CD4-positive, alpha-beta T cell treated with Interleukin-2 at 100 ng/mL for 4 hours (primary cell): ENCODE measurements at regions not wholly inside any gene's neighbourhood (a gene's known extent, or its start where the extent isn't known, plus 50 kb on each side); places are given as distances from the start of the nearest gene placed in this dataset.
"Not testable (repeated sequence)": the region's sequence is repeated elsewhere in the genome, so short reads cannot be mapped to it uniquely, and the experiment has no call there.

Experiments used
- DNase-seq: peaks from one replicate; pipeline ENCODE4 v3.0.0-alpha.2; 2020; ENCODE audit warnings: low spot score

DNA sequence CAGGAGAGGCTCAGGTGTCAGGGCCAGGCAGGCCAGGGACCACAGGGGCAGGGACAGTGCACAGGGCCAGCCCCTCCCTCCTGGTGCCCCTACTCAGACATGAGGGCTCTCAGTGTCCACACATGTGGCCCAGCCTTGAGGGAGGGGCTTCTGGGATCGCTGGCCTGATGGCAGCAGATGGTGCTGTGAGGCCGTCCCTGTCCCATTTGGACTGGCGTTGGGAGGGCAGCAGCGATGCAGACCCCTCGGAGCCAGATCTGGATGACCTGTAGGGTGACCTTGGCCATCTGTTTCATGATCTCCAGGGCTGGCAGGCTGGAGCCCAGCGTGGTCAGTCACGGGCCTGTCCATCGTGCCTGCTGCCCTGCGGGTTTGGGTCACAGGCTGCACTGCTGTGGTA is 377.6 kb downstream of the TMEM121 start:
- no peak for DNase-seq

DNA sequence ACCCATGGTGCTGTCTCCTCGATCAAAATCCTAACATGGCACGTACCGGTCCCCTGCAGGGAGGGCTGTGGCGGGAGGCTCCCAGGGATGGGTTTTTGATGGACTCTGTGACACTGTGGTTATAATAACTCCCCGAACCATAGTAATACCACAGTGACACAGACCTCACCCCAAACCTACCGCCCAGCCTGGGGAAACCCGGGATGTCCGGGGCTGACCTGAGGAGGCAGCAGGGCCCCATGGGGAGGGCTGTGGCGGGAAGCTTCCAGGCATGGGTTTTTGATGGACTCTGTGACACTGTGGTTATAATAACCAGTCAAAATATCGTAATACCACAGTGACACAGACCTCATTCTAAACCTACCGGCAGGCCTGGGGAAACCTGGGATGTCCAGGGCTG is 378.0 kb downstream of the TMEM121 start:
- DNase-seq: no peak

DNA sequence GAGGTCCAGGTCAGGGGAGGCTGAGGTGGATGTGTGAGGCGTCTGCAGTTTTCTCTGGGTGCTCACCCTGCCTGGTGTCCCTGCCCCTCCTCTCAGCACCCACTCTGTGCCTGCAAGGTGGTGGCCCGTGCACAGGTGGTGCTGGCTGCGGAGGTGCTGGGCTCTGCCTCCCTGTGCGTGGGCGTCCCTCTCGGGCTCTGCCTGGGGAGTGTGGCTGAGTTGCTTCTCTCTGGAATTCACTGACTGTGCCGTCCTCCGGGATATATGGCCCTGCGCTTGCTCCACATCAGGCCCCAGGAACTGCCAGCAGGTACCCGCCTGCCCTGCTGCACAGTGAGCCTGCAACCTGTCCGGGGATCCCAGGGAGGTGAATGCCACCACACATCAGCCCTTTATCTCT is 379.1 kb downstream of the TMEM121 start:
- no peak for DNase-seq

DNA sequence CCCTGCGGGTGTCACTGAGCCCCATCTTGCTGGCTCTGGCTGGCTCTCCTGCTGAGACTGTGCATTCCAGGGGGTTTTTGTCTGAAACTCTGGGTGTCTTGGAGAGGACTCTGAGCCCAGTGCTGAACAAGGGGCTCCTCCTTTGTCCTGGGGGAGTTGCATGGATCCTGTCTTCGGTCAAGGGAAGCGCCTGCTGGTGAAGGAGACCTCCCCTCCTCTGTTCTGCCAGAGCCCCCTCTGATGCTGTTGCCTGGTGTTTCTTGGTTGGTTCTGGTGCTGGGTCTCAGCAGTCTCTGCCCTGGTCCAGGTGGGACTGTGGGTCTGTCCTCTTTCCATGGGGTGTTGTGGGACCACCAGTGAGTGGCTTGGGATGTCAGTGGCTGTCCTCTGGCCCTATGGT is 380.9 kb downstream of the TMEM121 start:
- DNase-seq: no peak

DNA sequence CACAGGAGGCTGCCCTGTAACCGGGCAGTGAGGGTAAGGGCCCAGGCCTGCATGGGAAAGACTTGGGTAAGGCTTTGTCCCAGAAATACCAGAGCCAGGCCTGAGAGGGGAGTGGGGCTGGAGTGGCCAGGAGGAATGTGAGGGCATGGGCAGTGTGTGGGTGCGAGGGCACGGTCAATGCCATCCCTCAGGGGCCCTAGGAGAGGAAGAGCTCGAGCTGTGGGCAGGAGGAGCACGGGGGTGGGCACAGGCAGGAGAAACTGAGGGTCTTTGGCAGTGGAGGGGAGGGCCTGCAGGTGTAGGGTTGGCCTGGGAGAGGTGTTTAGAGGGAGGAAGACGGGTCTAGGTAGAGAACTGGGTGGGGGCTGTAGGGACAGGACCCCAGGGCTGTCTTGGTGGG is 381.6 kb downstream of the TMEM121 start:
- no peak for DNase-seq

DNA sequence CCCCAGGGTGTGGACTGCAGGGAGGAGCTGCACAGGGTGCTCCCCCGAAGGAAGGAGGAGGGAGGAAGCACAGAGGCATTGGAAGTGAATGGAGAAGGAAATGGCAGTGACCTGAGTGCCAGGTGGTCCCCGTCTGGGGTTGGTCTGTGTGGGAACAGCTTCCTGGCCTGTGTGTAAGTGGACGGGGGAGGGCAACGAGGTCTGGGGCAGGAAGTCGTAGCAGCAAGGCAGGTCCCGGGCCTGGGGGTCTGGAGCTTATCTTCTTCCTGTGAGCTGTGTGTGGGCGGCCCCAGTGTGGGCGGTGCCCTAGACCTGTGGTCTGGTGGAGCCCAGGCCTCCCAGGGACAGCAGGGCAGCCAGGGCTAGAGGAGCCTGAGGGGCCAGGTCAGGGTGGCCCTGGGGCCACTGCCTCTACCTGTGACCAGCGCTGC is 382.1 kb downstream of the TMEM121 start:
- no peak for DNase-seq

DNA sequence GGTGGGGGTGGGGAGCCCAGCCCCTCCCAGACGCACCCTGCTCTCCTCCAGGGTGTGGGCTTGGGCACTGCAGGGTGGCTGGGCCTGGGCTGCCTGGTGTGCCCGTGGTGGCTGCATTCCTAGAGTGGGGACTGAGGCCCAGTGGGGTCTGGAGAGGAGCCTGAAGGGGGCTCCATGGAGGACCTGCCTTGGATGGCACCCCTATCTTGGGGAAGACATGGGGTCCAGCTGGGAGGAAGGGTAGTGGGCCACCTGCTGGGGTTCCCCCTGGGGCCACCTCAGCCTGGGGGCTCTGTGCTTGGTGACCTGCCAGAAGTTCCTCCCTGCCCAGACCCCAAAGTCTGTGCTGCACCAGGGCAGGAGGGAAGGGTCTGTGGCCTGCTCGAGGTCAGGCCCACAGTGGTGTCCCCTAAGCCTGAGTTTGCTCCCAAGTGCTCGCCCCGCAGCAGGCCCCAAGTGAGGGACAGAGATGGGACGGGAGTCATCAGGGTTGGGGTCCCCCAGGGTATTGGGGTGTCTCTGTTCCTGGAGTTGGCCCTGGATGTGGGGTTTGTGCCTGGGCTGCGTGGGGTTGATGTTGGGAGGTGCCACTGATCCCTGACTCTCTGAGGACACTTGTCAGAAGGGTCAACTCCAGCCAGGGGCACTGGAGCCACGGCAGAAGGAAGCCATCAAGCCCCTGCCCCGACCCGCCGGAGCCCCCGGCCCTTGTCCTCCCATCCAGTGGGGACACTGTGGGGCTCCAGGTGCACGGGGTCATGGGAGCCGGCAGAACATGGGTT is 382.9 kb downstream of the TMEM121 start:
- DNase-seq: no peak

DNA sequence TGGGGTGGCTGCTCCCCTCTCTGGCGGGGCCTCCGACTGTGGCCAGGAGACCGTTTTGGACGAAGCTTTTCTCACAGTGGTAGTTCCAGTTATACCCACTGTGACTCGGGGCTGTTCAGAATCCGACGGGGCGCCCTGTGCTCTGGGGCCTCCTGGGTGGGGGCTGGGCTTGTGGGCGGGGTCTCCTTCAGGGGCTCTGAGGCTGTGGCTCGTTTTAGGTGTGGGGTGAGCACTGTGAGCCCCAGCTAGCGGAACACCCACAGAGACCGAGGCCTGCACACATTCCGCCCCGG is 383.4 kb downstream of the TMEM121 start:
- not testable (repeated sequence) for DNase-seq

DNA sequence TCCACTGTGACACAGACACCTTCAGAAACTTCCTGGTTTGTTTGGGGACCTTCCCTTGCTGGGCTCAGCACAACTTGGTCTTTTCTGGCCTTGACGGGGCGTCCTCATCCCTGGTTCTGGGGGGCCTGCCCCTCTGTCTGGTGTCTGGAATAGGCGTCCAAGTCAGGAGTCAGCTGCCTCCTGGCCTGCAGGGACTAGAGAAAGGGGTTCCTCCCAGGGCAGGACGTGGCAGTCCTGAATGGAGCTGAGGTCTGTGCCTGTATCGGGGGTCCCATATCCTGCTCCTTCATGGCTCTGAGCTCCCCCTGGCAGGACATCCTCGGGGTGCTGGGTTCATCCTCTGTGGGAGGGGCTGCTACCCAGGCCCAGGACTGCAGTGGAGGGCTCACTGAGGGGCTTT is 384.0 kb downstream of the TMEM121 start:
- DNase-seq: no peak

DNA sequence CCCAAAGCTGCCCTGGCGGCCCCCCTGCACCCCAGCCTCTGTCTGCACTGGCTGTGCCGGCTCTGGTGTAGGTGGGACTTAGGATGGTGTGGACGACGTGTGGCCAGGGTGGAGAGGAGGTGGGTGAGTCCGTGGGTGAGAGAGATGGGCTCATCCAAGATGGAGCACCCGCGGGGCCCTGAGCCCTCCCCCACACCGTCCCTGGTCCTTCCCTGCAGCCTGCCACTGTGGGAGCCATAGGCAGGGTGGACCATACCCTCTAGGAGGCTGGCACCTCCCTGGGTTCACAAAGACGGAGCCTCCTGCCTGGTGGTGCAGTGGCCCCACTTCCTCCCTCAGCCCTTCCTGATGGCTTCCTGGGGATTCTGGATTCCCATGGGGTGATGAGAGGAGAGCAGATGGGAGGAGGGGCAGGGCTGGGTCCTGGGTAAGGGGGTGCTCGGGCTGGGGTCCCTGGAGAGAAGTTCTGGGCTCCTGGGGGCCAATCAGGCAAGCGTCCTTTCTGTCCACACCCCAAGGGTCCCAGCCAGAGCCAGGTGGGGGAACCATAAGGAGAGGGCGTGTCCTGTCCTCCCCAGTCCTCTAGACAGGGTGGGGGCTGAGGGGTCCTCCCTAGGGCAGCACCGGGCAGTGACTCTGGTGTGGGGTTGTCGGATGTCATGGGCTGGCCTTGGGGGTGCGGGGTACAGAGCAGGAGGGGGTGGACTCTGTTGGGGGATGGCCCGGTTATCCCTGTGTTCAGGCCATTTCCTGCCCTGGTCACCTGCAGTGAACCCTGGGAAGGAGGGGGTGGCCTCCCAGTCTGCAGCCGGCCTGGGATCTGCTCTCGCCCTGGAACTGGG is 384.8 kb downstream of the TMEM121 start:
- DNase-seq: no peak

DNA sequence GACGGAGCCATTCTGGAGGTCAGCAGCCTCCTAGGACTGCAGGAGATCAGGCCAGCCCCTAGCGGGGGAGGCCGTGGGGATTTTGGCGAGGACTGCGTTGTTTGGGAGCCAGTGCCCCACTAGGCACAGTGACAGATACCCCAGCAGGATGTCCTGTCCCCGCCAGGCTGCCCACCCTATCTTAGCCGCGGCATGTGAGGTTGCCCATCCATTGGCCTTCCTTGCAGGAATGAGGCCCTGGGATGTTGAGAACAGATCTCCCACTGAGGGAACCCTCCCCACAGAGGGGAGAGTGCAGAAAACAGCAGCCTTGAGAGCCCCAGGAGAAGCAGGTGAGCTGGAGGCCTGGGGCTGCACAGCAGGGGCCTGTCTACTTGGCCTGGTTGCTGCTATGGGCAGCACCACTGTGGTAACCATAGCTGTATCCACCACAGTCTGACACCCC is 385.5 kb downstream of the TMEM121 start:
- DNase-seq: not testable (repeated sequence)

DNA sequence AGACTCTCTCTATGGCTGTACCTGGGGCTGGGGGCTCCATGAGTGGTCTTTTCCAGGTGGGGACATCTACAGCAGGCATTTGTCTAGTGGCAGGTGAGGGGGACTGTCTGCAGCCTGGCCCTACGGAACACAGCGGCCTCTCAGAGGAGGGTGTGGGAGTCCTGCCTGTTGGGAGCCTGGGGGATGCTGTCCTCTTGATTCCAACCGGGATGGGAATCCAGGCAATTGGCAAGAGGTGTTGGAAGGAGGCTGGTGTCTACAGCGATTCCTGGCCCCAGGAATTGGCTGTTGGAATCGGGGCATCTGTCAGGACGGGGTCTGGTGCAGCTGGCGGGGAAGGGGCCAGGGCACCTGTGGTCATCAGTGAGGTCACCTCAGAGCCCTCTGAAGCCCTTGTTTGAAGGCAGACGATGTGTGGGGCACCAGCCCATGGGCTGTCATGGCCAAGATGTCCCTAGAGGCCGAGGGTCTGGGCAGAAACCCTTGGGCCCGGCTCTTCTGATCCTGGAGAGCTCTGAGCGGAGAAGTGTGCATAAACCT is 386.3 kb downstream of the TMEM121 start:
- no peak for DNase-seq

DNA sequence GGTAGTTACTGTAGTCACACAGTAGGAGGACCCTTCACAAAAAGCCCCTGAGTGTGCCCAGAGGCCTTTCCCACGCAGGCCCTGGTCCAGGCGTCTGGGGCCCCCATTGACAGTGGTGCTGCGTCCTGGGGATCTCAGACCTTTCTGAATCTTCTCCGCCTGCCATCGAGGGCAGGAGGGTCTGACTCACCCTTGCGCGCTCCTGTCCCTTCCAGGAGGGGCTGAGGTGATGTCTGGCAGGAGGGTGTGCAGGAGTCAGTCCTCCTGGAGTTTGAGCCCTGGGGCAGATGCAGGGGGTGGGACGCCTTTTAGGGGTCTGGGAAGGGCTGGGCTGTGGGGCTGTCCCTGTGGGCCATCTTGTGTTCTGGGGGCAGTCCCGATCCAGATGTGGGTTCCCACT is 386.8 kb downstream of the TMEM121 start:
- no peak for DNase-seq

DNA sequence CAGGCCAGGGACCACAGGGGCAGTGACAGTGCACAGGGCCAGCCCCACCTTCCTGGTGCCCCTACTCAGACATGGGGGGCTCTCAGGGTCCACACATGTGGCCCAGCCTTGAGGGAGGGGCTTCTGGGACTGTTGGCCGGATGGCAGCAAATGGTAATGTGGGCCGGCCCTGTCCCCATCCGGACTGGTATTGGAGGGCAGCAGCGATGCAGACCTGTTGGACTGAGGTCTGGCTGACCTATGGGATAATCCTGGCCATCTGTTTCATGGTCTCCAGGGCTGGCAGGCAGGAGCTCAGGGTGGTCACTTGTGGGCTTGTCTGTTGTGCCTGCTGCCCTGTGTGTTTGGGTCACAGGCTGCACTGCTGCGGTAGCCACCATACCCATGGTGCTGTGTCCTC is 387.5 kb downstream of the TMEM121 start:
- DNase-seq: no peak

DNA sequence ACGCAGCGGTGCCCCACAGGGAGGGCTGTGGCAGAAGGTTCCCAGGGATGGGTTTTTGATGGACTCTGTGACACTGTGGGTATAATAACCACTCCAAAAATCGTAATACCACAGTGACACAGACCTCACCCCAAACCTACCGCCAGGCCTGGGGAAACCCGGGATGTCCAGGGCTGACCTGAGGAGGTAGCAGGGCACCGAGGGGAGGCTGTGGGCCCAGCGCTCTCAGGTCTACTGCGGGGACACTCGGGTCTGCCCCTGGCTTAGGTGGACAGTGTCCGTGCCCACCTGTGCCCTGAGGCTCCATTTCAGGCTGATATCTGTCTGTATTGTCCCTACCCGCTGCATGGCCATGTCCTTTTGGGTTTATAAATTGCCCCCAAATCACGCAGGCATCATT is 387.9 kb downstream of the TMEM121 start:
- not testable (repeated sequence) for DNase-seq

DNA sequence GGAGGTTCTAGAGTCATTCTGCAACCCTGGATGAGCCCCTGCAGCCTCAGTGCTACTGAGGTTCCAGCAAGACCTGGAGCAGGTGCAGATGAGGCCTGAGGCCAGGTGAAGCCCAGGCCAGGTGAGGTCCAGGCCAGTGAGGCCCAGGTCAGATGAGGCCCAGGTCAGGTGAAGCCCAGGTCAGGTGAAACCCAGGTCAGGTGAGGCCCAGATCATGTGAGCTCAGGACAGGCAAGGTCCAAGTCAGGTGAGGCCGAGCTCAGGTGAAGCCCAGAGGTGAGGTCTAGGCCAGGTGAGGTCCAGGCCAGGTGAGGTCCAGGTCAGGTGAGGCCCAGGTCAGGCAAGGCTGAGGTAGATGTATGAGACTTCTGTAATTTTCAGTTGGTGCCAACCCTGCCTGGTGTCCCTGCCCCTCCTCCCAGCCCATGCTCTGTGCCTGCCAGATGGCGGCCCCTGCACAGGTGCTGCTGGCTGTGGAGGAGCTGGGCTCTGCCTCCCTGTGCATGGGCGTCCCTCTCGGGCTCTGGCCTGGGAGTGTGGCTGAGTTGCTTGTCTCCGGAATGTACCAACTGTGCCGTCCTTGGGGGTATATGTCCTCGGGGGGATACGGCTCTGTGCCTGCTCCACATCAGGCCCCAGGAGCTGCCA is 388.5 kb downstream of the TMEM121 start:
- DNase-seq: no peak

DNA sequence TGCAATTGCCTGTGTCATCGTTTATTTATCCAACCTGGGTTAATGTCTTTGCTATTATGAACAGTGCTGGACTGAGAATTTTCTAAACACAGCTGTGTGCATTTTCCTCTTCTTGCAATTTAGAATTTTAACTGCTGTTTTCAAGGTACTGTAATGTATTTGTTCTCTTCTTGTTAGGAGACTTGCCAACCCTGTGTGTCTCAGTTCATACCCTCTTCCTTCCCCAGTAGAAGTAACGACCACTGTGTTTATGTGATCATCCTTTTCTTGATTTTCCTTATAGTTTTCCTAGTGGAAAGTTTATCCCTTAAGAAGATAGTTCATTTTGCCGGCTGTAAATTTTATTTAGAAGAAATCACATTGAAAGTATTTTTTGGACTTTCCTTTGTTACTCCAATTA is 389.2 kb downstream of the TMEM121 start:
- DNase-seq: not testable (repeated sequence)

DNA sequence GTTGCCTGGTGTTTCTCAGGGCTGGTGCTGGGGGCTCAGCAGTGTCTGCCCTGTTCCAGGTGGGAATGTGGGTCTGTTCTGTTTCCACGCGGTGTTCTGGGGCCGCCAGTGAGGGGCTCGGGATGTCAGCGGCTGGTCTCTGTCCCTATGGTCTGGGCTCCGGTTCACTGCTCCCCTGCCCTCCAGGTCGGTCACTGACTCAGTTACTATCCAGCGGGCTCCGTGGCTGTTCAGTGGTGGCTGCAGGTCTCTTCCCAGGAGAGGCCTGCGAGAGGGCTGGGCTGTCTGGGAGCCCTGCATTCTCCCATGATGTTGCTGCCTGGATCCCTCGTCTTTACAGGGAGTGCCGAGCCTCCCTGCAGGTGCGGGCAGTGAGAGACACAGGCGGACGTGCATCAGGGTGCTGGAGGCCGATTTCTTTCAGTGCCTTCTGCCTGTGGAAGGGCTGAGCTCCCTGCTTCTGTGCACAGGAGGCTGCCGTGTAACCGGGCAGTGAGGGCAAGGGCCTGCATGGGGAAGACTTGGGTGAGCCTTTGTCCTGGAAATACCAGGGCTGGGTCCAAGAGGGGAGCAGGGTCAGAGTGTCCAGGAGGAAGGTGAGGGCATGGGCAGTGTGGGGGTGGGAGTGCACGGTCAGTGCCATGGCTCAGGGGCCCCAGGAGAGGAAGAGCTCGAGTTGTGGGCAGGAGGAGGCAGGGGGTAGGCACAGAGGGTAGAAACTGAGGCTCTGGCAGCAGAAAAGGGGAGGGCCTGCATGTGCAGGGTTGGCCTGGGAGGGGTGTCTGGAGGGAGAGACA is 391.0 kb downstream of the TMEM121 start:
- not testable (repeated sequence) for DNase-seq

DNA sequence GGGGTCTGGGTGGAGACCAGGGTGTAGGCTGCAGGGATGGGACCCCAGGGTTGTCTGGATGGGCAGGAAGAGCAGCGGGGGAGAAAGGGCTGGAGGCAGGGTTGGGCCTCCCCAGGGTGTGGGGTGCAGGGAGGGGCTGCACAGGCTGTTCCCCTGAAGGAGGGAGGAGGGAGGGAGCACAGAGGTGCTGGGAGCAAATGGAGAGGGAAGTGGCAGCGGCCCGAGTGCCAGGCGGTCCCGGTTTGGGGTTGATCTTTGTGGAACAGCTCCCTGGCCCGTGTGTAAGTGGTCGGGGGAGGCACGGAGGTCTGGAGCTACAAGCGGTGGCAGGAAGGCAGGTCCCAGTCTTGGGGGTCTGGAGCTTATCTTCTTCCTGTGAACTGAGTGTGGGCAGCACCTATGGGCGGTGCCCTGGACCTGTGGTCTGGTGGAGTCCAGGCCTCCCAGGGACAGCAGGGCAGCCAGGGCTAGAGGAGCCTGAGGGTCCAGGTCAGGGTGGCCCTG is 391.6 kb downstream of the TMEM121 start:
- no peak for DNase-seq

DNA sequence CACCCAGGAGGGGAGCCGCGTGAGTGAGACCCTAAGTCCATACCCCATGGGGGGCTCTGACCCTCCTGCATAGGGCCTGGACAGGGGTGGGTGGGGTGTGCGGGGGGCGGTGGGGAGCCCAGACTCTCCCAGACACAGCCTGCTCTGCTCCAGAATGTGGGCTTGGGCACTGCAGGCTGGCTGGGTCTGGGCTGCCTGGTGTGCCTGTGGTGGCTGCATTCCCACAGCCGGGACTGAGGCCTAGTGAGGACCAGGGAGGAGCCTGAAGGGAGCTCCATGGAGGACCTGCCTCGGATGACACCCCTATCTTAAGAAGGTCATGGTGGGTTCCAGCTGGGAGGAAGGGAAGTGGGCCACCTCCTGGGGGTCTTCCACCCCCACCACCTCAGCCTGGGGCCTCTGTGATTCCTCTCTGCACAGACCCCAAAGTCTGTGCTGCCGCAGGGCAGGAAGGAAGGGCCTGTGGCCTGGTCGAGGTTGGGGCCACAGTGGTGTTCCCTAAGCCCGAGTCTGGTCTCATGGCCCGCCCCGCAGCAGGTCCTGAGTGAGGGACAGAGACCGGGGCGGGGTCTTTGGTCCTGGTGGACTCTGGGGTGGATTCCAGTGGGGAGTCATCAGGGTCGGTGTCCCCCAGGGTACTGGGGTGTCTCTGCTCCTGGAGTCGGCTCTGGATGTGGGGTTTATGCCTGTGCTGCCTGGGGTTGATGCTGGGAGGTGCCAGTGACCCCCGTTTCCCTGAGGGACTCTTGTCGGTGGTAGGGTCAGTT is 392.3 kb downstream of the TMEM121 start:
- DNase-seq: no peak
